ENCODE measurements at regions not wholly inside any gene's neighbourhood (a gene's known extent, or its start where the extent isn't known, plus 50 kb on each side); places are given as distances from the start of the nearest gene placed in this dataset.

- no peak for DNase-seq
These were observed 371.9 kb downstream of the BMPER start for GRCh38 chr7:34277016-34277802.

- no peak for DNase-seq
These were observed 372.5 kb downstream of the BMPER start for GRCh38 chr7:34277803-34278199.

- DNase-seq = no peak
These were observed 375.9 kb downstream of the BMPER start for GRCh38 chr7:34281260-34281659.

DNA sequence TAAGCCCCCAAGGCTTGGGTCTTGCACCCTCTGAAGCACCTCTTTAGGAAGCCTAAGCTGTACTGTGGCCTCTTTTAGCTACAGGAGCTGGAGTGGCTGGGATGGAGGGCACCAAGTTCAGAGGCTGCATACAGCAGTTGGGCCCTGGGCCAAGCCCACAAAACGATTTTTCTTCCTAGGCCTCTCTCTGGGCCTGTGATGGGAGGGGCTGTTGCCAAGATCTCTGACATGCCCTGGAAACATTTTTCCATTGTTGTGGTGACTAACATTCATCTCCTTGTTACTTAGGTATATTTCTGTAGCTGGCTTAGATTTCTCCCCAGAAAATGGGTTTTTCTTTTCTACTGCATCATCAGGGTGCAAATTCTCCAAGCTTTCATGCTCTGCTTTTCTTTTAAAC lies 375.7 kb upstream of the NPSR1 start:
- DNase-seq = no peak

DNA sequence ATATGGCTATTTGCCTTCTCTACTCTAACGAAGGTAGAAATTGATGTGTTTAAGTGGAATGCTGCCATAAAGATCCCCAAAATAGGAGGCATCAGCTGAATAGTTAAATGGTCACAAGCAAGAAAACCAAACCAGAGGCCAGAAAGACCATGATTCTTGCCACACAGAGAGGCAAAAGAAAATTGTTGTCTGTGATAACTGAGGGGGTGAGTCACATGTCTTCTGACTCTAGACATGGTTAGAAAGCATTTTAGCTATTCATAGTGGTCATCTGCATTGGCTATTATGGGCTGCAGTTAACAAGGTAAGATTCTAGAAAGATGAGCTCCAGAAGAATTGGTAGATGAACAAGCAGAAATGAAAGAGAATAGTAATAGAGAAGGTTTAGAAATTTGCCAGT lies 361.4 kb upstream of the NPSR1 start:
- no peak for DNase-seq

DNA sequence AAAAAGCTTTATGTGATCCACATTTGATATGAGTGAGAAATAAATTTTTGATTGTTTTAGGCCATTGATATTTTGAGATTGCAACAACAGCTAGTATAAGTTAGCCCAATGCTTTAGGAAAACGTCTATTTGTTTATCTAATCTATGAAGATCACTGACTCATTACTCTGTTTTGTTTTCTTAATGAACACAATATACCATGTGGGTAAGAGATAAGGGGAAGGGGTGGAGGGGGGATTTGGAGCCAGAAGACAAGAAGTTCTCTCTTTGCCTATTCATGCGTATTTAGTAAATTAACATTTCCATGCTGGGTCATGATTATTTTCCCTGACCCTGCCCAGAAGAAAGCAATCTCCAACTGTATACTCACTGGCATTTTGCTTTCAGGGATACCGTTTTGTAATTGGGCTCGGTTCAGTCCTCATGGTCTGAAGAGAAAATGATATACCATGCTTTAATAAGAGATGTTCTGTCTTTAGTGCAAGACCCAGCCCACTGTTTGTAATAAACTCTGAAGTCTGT lies 359.5 kb upstream of the NPSR1 start:
- no peak for DNase-seq

GRCh38 chr7:34299066-34299465 lies 359.0 kb upstream of the NPSR1 start:
- DNase-seq = no peak

DNA sequence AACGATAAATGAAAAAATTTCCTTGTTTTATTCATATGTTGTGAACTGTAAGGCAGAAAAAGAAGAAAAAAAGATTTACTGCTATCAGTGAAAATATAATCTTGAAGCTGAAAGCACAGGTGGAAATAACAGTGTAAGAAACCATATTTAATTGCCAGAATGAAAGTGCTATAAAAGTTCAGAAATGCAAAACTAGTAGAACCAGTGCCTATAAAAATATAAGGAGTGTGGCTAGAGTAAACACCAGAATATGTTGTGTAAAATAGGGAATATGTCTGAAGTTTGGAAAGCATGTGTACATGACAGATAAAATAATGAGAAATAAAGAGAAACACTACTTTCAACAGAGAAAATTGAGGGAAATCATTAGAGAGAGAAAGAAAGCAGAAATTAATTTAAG lies 350.5 kb upstream of the NPSR1 start:
- no peak for DNase-seq

- DNase-seq = no peak
These were observed 349.4 kb upstream of the NPSR1 start for GRCh38 chr7:34308595-34308994.

GRCh38 chr7:34309116-34309515 lies 348.9 kb upstream of the NPSR1 start:
- DNase-seq = no peak

DNA sequence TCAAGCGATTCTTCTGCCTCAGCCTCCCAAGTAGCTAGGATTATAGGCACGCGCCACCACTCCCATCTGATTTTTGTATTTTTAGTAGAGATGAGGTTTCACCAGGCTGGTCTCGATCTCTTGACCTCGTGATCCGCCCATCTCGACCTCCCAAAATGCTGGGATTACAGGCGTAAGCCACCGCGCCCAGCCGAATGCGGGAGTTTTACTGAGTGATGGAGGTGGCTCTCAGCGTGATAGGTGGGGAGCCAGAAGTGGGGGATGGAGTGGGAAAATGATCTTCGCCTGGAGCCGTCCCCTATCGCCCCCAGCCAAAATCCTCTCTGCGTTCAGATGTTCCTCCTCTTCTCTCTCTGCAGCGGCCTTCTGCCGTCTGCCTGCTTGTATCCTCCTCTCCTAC lies 348.4 kb upstream of the NPSR1 start:
- no peak for DNase-seq

GRCh38 chr7:34311591-34311990 lies 346.4 kb upstream of the NPSR1 start:
- DNase-seq = no peak

GRCh38 chr7:34312624-34313023 lies 345.4 kb upstream of the NPSR1 start:
- DNase-seq = no peak

DNA sequence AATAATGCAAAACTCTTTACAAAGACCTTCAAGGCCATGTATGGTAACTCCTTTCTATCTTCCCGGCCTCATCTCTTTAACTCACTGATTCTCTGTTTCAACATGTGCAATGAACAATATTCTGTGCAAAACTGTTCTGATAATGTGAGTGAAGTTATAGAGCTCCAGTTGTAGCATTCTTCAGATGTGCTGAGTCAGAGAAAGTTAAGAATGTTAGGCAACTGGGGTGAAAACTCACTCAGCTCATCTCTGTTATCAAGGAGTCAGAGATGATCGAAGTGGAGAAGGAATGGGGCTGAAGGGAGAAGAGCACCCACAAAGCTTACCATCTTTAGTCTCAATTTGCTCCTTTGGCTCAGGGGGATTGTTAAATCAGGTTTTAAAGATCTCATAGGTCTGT lies 344.7 kb upstream of the NPSR1 start:
- no peak for DNase-seq

DNA sequence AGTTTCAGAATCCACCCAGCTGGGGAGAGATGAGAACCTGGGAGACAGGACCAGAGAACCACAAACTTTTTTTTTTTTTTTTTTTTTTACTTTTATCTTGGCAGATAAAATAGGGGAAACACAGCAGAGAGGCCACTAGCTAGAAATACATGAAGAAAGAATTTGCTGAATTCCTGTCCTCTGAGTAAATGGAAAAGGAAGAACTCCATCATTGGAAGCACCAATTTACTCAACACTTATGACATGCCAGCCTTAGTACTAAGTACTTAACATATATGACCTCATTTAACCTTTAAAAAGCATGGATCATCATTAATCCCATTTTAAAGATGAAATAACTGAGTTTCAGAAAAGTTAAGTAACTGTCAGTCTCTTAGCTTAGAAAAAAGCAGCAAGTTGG lies 343.0 kb upstream of the NPSR1 start:
- no peak for DNase-seq

GRCh38 chr7:34317039-34317438 lies 341.0 kb upstream of the NPSR1 start:
- no peak for DNase-seq

DNA sequence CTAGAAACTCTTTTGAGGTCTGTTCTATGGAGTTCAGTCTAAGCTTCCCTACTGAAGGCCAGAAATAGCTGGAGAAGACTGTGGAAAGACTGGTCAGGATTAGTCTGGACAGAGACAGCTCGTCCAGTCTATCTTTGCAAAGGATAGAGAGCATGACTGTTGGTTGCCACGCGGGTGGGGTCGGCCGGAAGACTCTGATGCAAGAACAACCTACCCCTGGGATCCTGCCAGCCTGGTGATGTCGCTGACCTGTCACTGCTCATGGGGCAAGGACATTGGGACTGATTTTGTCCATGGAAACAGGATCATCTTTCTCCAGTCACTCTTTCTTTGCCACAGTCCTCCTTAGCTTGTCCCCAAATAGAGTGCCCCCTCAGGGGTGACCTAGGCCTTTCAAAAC lies 337.6 kb upstream of the NPSR1 start:
- no peak for DNase-seq

GRCh38 chr7:34320926-34321661 lies 336.9 kb upstream of the NPSR1 start:
- DNase-seq = peak; percentile 48

DNA sequence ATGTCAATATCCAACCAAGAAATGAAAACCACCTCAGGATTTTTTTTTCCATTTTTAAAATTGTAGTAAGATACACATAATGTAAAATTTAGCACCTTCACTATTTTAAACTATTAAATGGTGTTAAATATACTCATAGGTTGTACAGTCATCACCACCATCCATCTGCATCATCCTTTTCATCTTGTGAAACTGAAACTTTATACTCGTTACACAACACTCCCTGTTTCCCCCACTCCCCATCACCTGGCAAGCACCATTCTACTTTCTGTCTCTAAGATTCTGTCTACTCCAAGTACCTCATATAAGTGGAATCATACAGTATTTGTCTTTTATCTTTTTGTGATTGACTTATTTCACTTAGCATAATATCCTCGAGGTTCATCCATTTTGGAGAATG lies 335.2 kb upstream of the NPSR1 start:
- DNase-seq = no peak

DNA sequence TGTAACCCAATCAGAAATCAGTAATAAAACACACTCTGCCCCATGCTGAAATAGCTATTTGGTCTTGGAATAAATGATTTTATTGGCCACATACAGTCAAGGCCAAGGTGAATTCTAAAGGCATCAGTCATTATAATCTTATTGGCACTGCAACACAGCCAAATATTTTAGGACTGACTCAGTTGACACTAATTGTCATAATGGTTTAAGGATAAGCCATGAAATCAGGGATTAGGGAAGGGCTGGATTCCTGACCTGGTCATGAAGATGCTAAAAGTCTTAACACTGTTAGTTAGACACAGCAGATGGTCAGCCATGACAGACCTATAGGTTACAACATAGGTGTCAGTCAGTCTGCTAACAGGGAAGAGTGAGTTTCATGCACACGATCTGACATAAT lies 330.3 kb upstream of the NPSR1 start:
- DNase-seq = no peak

DNA sequence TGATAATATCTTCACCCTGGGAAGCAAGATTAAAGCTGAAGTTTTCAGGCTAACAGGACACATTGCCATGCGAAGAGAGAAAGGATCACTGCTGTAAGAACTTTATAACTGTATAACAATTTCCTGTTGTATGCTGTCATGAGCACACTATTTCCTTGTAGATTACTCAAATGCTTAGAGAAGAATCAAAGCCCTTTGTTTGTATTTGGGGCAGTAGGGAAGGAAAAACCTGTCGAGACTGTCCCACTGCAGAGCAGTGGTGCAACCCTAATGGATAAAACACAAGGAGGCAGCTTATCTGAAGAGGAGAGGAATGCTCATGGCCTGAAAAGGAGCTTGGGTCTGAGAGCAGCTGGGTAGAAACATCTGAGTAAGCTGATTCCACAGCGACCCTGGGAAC lies 327.7 kb upstream of the NPSR1 start:
- DNase-seq = no peak

DNA sequence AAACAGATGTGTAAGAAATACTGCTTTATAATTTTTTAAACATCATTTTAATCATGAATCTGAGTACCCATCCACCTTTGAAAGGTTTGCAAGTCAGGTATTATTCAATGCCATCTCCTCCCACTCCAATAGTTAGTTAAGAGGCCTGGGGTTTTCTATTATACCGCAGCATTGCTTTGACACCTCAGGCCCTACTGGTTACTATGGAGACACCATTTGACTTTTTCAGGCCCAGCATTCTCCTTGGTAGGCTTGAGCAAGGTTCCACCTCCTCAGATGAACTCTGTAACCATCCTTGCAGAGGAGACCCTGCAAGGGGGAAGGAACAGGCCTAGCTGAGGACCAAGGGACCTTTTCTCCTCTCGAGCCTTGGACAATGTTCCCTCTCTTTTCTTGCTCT lies 326.9 kb upstream of the NPSR1 start:
- DNase-seq = no peak

DNA sequence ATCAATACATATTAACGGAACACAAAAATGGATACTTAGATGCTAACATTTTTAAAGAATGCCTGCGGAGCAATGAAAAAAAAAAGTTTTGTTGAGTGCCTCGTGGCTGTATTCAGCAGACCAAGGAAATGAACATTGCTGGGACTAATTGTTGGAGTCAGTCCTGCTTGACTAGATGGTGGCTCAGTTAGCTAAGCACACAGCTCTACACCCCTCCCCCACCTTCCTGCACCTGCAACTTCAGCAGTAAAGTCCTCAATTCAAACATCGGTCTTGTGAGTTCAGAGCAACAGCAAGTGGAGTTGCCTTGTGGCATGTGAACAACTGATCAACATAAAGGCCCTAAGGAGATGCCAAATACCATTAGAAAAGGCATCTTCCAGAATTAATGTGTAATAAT lies 326.0 kb upstream of the NPSR1 start:
- DNase-seq = no peak

DNA sequence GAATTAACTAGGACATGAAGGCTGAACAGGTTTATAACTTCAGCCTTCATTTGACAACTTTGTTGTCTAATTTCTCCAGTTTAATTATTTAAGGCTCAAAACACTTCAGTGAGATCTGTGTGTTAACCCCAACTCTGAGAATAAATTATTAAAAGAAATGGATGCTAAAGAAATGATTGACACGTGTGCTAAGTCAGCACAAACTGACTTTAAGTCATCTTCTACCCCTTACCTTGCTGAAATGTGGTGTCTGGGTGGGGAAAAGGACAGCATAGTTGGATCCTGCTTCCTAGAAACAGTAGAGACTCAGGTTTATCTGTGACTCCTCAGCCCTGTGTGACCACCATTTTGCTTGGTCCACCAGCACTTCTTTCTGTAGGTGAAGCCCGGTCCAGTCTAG lies 324.8 kb upstream of the NPSR1 start:
- no peak for DNase-seq

DNA sequence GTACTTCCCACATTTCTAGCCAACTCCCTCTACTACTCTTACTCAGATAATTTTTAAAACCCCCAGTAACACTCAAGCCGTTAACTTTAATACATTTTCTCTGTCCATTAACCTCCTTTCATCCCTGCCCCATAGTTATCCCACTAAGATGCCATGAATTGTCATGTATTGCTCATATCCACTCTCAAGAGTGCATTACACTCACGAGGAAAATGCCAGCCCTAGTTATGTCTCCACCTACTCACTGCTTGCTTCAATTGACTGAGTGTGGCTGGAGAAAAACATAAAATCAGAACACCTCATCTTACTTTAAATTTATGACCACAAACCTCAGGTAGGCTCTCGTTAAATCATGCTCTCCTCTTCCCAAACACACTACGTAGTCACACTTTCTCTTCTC lies 324.1 kb upstream of the NPSR1 start:
- DNase-seq = no peak

Measured in NCI-H1417 treated with DMSO at 0.1 percent for 48 hours (cell line).